Transverse colon (tissue), 4 donors: ENCODE measurements at regions not wholly inside any gene's neighbourhood (a gene's known extent, or its start where the extent isn't known, plus 50 kb on each side); places are given as distances from the start of the nearest gene placed in this dataset.

Experiments
- DNase-seq: peaks from one replicate; pipeline ENCODE4 v3.0.0-alpha.2; 2019
- H3K27ac ChIP-seq, 4 donors: fragments of 200-600 bp; sonication (generic); 2 replicates each; pipeline ENCODE4 v1.5.1; 2016 to 2018; ENCODE audit warnings: inconsistent platforms in 4 of 4
- H3K27me3 ChIP-seq: fragments of 200-600 bp; sonication (generic); 2 replicates; pipeline ENCODE4 v1.5.1; 2017; ENCODE audit warnings: inconsistent platforms
- H3K36me3 ChIP-seq, 4 donors: fragments of 200-600 bp; sonication (generic); 2 replicates each; pipeline ENCODE4 v1.5.1; 2017 to 2019; ENCODE audit warnings: inconsistent platforms in 4 of 4
- H3K4me1 ChIP-seq, 4 donors: fragments of 200-600 bp; sonication (generic); 2 replicates each; pipeline ENCODE4 v1.5.1; 2017 to 2020; ENCODE audit warnings: inconsistent platforms in 4 of 4
- H3K4me3 ChIP-seq, 4 donors: fragments of 200-600 bp; sonication (generic); 1 replicate in 1 of 4; 2 replicates in 3 of 4; pipeline versions ENCODE4 v1.5.1 to v1.6.1; 2017 to 2019; ENCODE audit warnings: inconsistent platforms in 4 of 4
- H3K9me3 ChIP-seq, 2 donors: fragments of 200-600 bp; sonication (generic); 2 replicates each; pipeline ENCODE4 v1.5.1; 2017 to 2019; ENCODE audit warnings: inconsistent platforms in 2 of 2
- CTCF ChIP-seq, 5 experiments: fragments of 200-600 bp in 3 of 5; fragments of 450-650 bp in 2 of 5; sonication (generic) in 3 of 5; IDR thresholded peaks; 1 replicate in 2 of 5; 2 replicates in 3 of 5; pipeline ENCODE4 v1.5.1; 2016 to 2017; ENCODE audit warnings: antibody characterized with exemption in 5 of 5, inconsistent platforms in 3 of 5, mild to moderate bottlenecking in 2 of 5, moderate library complexity in 1 of 5
- EP300 ChIP-seq: sonication (generic); formaldehyde crosslinking; IDR thresholded peaks from one replicate; pipeline ENCODE4 v1.6.1; 2017; ENCODE audit warnings: antibody characterized with exemption, low read depth
- POLR2A ChIP-seq: fragments of 450-650 bp; IDR thresholded peaks from one replicate; pipeline ENCODE4 v1.6.1; 2016; ENCODE audit warnings: antibody characterized with exemption, mild to moderate bottlenecking, moderate library complexity
- POLR2AphosphoS5 ChIP-seq, 3 donors: sonication (generic); formaldehyde crosslinking; IDR thresholded peaks; one replicate each; pipeline ENCODE4 v1.6.1; 2016; ENCODE audit warnings: antibody characterized with exemption in 3 of 3
- WGBS, 2 donors: methylation state at CpG; one replicate each; pipeline ENCODE4 v1.1.5; 2018; ENCODE audit warnings: low coverage in 1 of 2; 5-methylcytosine and 5-hydroxymethylcytosine counted together
- in situ Hi-C, 4 donors: fragments of 200-750 bp; cut with MboI; loops; one replicate each; pipeline versions ENCODE4 v1.15.0 to v1.15.1; 2017; ENCODE audit warnings: low sequenced_read_pairs in 3 of 4, low pct_ligation_motif_present in 1 of 4, low pct_unique_long_range_greater_than_20kb in 1 of 4
- intact Hi-C: fragments of 100-400 bp; cut with DNase I; formaldehyde crosslinking; loops from one replicate; pipeline ENCODE4 v1.15.1; 2023; ENCODE audit warnings: low total_unique reads

- H3K4me3 ChIP-seq: no peak overlapping the region
- intact Hi-C loops: no loop called here
- DNase-seq: no peak
- in situ Hi-C loops: no loop called here
- H3K9me3 ChIP-seq: no peaks in the 10 kb centered on the region
- H3K4me1 ChIP-seq: no peaks in the 10 kb centered on the region
- 49 to 77% methylated on average over 2 to 3 of the region's 3 CpGs for WGBS, 2 donors
- no peaks in the 10 kb centered on the region for H3K27me3 ChIP-seq
- H3K27ac ChIP-seq: no peak overlapping the region
- H3K36me3 ChIP-seq: no peaks in the 10 kb centered on the region
- TF ChIP-seq EP300: no peak
Measured at GRCh38 chr4:35025152-35025834, 1219.0 kb downstream of the ARAP2 start.

- no peak for TF ChIP-seq EP300
- TF ChIP-seq CTCF (IDR thresholded peaks at IDR 0.05): no peak
- TF ChIP-seq POLR2AphosphoS5 (IDR thresholded peaks at IDR 0.05): no peak
- TF ChIP-seq POLR2A: no peak
- H3K9me3 ChIP-seq: peaks cover 0 to 8% of the 10 kb centered on the region in 2 donors
- H3K4me3 ChIP-seq: no peak overlapping the region
- no peak overlapping the region for H3K27ac ChIP-seq
- in situ Hi-C loops (no loop called here), intact Hi-C loops (no loop called here)
- DNase-seq: no peak
- H3K27me3 ChIP-seq: no peaks in the 10 kb centered on the region
- H3K36me3 ChIP-seq: no peaks in the 10 kb centered on the region
- WGBS, 2 donors: 86% methylated on average over 24 of the region's 29 CpGs; no CpG with 5 or more reads in 1 of the 2 donors
- no peaks in the 10 kb centered on the region for H3K4me1 ChIP-seq
Measured at GRCh38 chr4:35038079-35038805, 1206.1 kb downstream of the ARAP2 start.

- 75% methylated on average over 7 of the region's 7 CpGs; no CpG with 5 or more reads in 1 of the 2 donors for WGBS, 2 donors
- Histone ChIP-seq H3K27me3 (no peaks in the 10 kb centered on the region), H3K36me3 (no peaks in the 10 kb centered on the region), H3K4me3 (no peak overlapping the region), H3K9me3 (peaks cover 0 to 5% of the 10 kb centered on the region in 2 donors), H3K4me1 (no peaks in the 10 kb centered on the region), H3K27ac (no peak overlapping the region)
- in situ Hi-C loops (no loop called here), intact Hi-C loops (no loop called here)
- no peak for TF ChIP-seq CTCF (IDR thresholded peaks at IDR 0.05)
- TF ChIP-seq POLR2AphosphoS5 (IDR thresholded peaks at IDR 0.05): no peak
- no peak for TF ChIP-seq EP300
- no peak for TF ChIP-seq POLR2A
- DNase-seq: no peak
Measured at GRCh38 chr4:35038845-35039244, 1205.5 kb downstream of the ARAP2 start.

GRCh38 chr4:35052546-35052945, 1191.8 kb downstream of the ARAP2 start:
- no peak overlapping the region for H3K4me3 ChIP-seq
- no peak for DNase-seq
- intact Hi-C loops (no loop called here), in situ Hi-C loops (no loop called here)
- WGBS, 2 donors: 89 to 91% methylated on average over 8 to 9 of the region's 9 CpGs
- TF ChIP-seq POLR2AphosphoS5 (IDR thresholded peaks at IDR 0.05): no peak
- TF ChIP-seq POLR2A: no peak
- no peak for TF ChIP-seq CTCF (IDR thresholded peaks at IDR 0.05)
- no peak for TF ChIP-seq EP300
- no peaks in the 10 kb centered on the region for H3K27me3 ChIP-seq
- no peak overlapping the region for H3K27ac ChIP-seq
- no peaks in the 10 kb centered on the region for H3K9me3 ChIP-seq
- no peaks in the 10 kb centered on the region for H3K36me3 ChIP-seq
- H3K4me1 ChIP-seq: no peaks in the 10 kb centered on the region
